OCI-LY1 (cell line): ENCODE measurements at regions not wholly inside any gene's neighbourhood (a gene's known extent, or its start where the extent isn't known, plus 50 kb on each side); places are given as distances from the start of the nearest gene placed in this dataset.

Experiments
- EZH2 ChIP-seq: fragments of 200-600 bp; sonication (generic), shearing (Covaris generic); IDR thresholded peaks from 2 replicates; pipeline ENCODE4 v1.8.0; 2017; ENCODE audit warnings: borderline replicate concordance, mixed run types, mild to moderate bottlenecking, antibody characterized with exemption, low read length, moderate library complexity, mixed read lengths
- TF ChIP-seq, protein P1 (sequence below): fragments of 200-600 bp; sonication (generic), shearing (Covaris generic); IDR thresholded peaks from 2 replicates; pipeline ENCODE4 v1.5.1; 2017; ENCODE audit warnings: mild to moderate bottlenecking, antibody characterized with exemption, low read length, moderate library complexity, mixed read lengths

DNA sequence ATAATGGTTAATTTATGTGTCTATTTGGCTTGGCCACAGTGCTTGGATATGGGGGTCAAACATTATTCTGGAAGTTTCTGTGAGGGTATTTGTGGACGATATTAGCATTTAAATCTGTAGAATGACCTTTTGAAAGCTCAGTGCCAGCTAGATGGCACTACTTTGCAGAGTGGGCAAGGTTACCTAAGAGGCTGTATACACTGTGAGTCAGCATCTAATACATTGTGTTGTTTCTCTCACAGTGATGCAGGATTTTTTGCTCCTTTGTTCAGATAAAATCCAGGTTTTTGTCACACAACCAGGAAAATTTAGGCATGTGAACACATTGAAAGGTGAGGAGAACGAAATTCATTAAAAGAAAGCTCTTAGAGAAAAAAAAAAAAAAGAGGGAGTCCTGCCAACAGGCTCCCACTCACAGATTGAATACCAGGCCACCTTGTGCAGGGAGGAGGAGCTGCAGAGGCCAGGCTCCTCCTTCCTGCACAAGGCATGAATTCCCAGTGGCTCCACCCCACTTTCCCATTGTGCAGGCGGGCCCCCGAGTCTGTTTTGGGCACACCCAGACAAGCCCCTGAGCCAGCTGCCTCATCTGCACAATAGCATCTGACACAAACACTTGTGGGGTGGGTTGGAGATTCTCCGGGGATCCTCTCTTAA lies 551.0 kb upstream of the ATXN8OS start:
- TF ChIP-seq, protein P1, sequence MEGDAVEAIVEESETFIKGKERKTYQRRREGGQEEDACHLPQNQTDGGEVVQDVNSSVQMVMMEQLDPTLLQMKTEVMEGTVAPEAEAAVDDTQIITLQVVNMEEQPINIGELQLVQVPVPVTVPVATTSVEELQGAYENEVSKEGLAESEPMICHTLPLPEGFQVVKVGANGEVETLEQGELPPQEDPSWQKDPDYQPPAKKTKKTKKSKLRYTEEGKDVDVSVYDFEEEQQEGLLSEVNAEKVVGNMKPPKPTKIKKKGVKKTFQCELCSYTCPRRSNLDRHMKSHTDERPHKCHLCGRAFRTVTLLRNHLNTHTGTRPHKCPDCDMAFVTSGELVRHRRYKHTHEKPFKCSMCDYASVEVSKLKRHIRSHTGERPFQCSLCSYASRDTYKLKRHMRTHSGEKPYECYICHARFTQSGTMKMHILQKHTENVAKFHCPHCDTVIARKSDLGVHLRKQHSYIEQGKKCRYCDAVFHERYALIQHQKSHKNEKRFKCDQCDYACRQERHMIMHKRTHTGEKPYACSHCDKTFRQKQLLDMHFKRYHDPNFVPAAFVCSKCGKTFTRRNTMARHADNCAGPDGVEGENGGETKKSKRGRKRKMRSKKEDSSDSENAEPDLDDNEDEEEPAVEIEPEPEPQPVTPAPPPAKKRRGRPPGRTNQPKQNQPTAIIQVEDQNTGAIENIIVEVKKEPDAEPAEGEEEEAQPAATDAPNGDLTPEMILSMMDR, result no peak
- TF ChIP-seq EZH2, result no peak
